Left ventricle myocardium inferior (tissue), 1 donor: ENCODE measurements at regions not wholly inside any gene's neighbourhood (a gene's known extent, or its start where the extent isn't known, plus 50 kb on each side); places are given as distances from the start of the nearest gene placed in this dataset.

Source experiments
- DNase-seq: peaks from one replicate; pipeline ENCODE4 v3.0.0-alpha.2; 2020
- H3K27ac ChIP-seq: fragments of 200-600 bp; replicated peaks from 2 replicates; pipeline ENCODE4 v1.8.0; 2021
- H3K27me3 ChIP-seq: fragments of 200-600 bp; 2 replicates; pipeline ENCODE4 v1.8.0; 2021; ENCODE audit warnings: low read depth
- H3K36me3 ChIP-seq: fragments of 200-600 bp; 2 replicates; pipeline ENCODE4 v1.8.0; 2021
- H3K4me1 ChIP-seq: fragments of 200-600 bp; 2 replicates; pipeline ENCODE4 v1.8.0; 2021
- H3K4me3 ChIP-seq: fragments of 200-600 bp; 2 replicates; pipeline ENCODE4 v1.8.0; 2021; ENCODE audit warnings: mild to moderate bottlenecking, moderate library complexity
- H3K9me3 ChIP-seq: fragments of 200-600 bp; replicated peaks from 2 replicates; pipeline ENCODE4 v1.8.0; 2021
- intact Hi-C: fragments of 100-400 bp; cut with micrococcal nuclease; formaldehyde crosslinking; loops from one replicate; pipeline ENCODE4 v1.11.0; 2022
- TF ChIP-seq, protein P1 (sequence below): fragments of 200-600 bp; IDR thresholded peaks from 2 replicates; pipeline ENCODE4 v1.8.0; 2021; ENCODE audit warnings: antibody characterized with exemption, mild to moderate bottlenecking, borderline replicate concordance
- donor health status: DM: no; HTN: yes; CAD: no; lungs with severe emphysema.

- no peaks in the 10 kb centered on the region for H3K4me1 ChIP-seq
- TF ChIP-seq, protein P1, sequence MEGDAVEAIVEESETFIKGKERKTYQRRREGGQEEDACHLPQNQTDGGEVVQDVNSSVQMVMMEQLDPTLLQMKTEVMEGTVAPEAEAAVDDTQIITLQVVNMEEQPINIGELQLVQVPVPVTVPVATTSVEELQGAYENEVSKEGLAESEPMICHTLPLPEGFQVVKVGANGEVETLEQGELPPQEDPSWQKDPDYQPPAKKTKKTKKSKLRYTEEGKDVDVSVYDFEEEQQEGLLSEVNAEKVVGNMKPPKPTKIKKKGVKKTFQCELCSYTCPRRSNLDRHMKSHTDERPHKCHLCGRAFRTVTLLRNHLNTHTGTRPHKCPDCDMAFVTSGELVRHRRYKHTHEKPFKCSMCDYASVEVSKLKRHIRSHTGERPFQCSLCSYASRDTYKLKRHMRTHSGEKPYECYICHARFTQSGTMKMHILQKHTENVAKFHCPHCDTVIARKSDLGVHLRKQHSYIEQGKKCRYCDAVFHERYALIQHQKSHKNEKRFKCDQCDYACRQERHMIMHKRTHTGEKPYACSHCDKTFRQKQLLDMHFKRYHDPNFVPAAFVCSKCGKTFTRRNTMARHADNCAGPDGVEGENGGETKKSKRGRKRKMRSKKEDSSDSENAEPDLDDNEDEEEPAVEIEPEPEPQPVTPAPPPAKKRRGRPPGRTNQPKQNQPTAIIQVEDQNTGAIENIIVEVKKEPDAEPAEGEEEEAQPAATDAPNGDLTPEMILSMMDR = no peak
- no peaks in the 10 kb centered on the region for H3K27me3 ChIP-seq
- DNase-seq = no peak
- peaks cover 16% of the 10 kb centered on the region for H3K9me3 ChIP-seq
- H3K4me3 ChIP-seq = no peak overlapping the region
- no peak overlapping the region for H3K27ac ChIP-seq
- intact Hi-C loops = no loop called here
- no peaks in the 10 kb centered on the region for H3K36me3 ChIP-seq
These were observed 184.1 kb upstream of the SHISA6 start for GRCh38 chr17:11056926-11057325.

- Histone ChIP-seq H3K27ac (no peak overlapping the region), H3K4me3 (no peak overlapping the region), H3K36me3 (no peaks in the 10 kb centered on the region), H3K4me1 (no peaks in the 10 kb centered on the region), H3K9me3 (no peaks in the 10 kb centered on the region), H3K27me3 (no peaks in the 10 kb centered on the region)
- TF ChIP-seq, protein P1 = no peak
- DNase-seq = no peak
- intact Hi-C loops = no loop called here
These were observed 187.2 kb upstream of the SHISA6 start for GRCh38 chr17:11053846-11054245.

- TF ChIP-seq, protein P1 = no peak
- no peaks in the 10 kb centered on the region for H3K9me3 ChIP-seq
- H3K4me3 ChIP-seq = no peak overlapping the region
- H3K27me3 ChIP-seq = no peaks in the 10 kb centered on the region
- no peaks in the 10 kb centered on the region for H3K4me1 ChIP-seq
- H3K36me3 ChIP-seq = no peaks in the 10 kb centered on the region
- intact Hi-C loops = no loop called here
- no peak for DNase-seq
- H3K27ac ChIP-seq = no peak overlapping the region
These were observed 191.5 kb upstream of the SHISA6 start for GRCh38 chr17:11049539-11049938.

GRCh38 chr17:11047228-11047627, 193.8 kb upstream of the SHISA6 start:
- no peaks in the 10 kb centered on the region for H3K4me1 ChIP-seq
- no peaks in the 10 kb centered on the region for H3K27me3 ChIP-seq
- no peaks in the 10 kb centered on the region for H3K9me3 ChIP-seq
- no peaks in the 10 kb centered on the region for H3K36me3 ChIP-seq
- H3K27ac ChIP-seq = no peak overlapping the region
- intact Hi-C loops = no loop called here
- H3K4me3 ChIP-seq = no peak overlapping the region
- no peak for DNase-seq
- TF ChIP-seq, protein P1 = no peak

GRCh38 chr17:11039342-11039741, 201.5 kb upstream of the PIRT start:
- H3K9me3 ChIP-seq = peaks cover 6% of the 10 kb centered on the region
- no peaks in the 10 kb centered on the region for H3K27me3 ChIP-seq
- no peaks in the 10 kb centered on the region for H3K36me3 ChIP-seq
- H3K4me1 ChIP-seq = no peaks in the 10 kb centered on the region
- TF ChIP-seq, protein P1 = no peak
- no peak for DNase-seq
- H3K27ac ChIP-seq = no peak overlapping the region
- H3K4me3 ChIP-seq = no peak overlapping the region
- intact Hi-C loops = no loop called here

GRCh38 chr17:11035681-11036080, 197.8 kb upstream of the PIRT start:
- Histone ChIP-seq H3K4me3 (no peak overlapping the region), H3K27me3 (no peaks in the 10 kb centered on the region), H3K36me3 (no peaks in the 10 kb centered on the region), H3K9me3 (peaks cover 8% of the 10 kb centered on the region), H3K27ac (no peak overlapping the region), H3K4me1 (no peaks in the 10 kb centered on the region)
- intact Hi-C loops = no loop called here
- no peak for DNase-seq
- TF ChIP-seq, protein P1 = no peak
